ENCODE measurements at regions not wholly inside any gene's neighbourhood (a gene's known extent, or its start where the extent isn't known, plus 50 kb on each side); places are given as distances from the start of the nearest gene placed in this dataset.
"Not testable (repeated sequence)": the region's sequence is repeated elsewhere in the genome, so short reads cannot be mapped to it uniquely, and the experiment has no call there.

DNA sequence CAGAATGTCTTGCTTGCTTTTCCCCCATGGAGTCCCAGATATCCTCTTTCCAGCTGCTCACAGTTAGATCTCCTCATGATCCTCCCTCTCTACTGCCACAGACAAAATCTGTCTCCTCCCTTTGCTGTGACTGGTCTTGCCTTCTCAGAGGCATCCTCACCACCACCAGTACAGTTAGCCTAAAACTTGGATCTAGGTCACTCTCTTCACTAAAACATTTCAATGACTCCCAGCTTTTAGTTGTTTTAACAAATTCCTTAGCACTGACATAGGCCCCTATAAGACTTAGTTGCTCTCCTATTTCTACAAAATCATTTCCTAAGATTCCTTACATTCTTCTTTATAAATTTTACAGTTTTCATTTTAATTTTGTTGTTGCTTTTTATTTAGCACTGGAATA, 734.2 kb upstream of the CHAC2 start (continued):
- no peak for TF ChIP-seq ZNF280C (tag by site-specific recombination; IDR thresholded peaks at IDR 0.05)
- TF ChIP-seq ZNF791 (tag by site-specific recombination; IDR thresholded peaks at IDR 0.05): no peak
- no peak for TF ChIP-seq ZFP41 (tag by site-specific recombination; IDR thresholded peaks at IDR 0.05; ENCODE audit: borderline replicate concordance)

DNA sequence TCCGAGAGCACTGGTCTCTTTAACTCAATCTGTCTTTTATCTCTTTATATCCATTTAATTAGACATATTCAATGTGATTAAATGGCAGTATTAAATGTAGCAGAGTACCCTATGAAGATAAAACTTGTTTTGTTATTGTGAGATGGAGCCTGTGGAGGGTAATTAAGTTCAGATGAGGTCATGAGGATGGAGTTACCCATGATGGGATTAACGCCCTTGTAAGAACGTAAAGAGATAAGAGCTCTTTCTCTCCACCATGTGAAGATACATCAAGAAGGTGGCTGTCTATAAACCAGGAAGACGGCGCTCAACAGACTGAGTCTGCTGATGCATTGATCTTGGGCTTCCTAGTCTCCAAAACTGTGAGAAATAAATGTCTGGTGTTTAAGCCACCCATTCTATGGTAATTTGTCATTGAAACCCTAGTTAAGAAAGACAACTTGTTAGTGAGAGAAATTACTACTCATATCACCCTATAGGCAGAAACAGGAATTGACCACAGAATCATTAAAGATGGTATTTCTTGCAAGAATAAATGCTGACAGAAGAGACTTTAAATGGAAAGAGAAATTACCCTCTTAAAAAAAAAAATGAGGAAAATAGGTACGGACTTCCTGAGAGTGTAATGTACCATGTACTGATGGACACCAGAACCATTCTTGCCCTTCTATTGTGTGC, 738.7 kb upstream of the CHAC2 start:
- H3K9me3 ChIP-seq (ENCODE audit: control insufficient read depth, insufficient read depth, low read depth, low read length): no peaks in the 10 kb centered on the region
- H3K36me3 ChIP-seq (ENCODE audit: control insufficient read depth in 2 of 2, insufficient read depth in 1 of 2, low read length in 2 of 2): no peaks in the 10 kb centered on the region
- H3K4me3 ChIP-seq (ENCODE audit: low read depth, low read length): no peak overlapping the region
- no peak overlapping the region for H3K27ac ChIP-seq (ENCODE audit: extremely low read depth, low read depth, low read length)
- no peaks in the 10 kb centered on the region for H3K4me1 ChIP-seq (ENCODE audit: control insufficient read depth, insufficient read depth, low read length)
- ChIA-PET CTCF (interaction anchor here (0.7 kb wide), 1 partner anchor 52 kb away, joined by 3 read pairs; no protein-coding TSS in a partner anchor), POLR2A (no interaction called here)
- TF ChIP-seq ZFP69B (tag by site-specific recombination; IDR thresholded peaks at IDR 0.05): no peak
- TF ChIP-seq, protein P1, sequence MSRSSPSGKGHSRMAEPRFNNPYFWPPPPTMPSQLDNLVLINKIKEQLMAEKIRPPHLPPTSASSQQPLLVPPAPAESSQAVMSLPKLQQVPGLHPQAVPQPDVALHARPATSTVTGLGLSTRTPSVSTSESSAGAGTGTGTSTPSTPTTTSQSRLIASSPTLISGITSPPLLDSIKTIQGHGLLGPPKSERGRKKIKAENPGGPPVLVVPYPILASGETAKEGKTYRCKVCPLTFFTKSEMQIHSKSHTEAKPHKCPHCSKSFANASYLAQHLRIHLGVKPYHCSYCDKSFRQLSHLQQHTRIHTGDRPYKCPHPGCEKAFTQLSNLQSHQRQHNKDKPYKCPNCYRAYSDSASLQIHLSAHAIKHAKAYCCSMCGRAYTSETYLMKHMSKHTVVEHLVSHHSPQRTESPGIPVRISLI (tag by site-specific recombination; IDR thresholded peaks at IDR 0.05): no peak

DNA sequence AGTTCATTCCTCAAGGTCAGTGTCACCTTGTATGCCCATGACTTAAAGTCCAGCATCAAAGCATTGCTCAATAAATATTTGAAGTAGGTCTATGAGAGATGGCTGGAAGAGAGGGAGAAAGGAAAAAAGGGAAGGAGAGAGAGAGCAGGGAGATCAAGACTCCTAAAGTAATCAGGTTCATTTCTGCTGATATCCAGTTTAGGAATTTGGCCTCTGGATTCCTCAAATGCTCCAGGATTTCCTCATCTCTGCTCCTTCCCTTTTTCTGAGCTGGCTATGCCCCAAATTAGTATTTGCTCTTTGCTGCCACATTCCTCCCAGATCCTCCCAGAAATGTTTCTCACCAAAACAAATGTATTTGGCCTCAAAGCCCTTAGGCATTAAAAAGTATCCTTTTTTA, 739.4 kb upstream of the CHAC2 start:
- CTCF ChIA-PET: no interaction called here
- POLR2A ChIA-PET: no interaction called here

GRCh38 chr2:53022248-53022647, 745.4 kb upstream of the CHAC2 start:
- H3K27ac ChIP-seq (ENCODE audit: extremely low read depth, low read depth, low read length); H3K4me3 ChIP-seq (ENCODE audit: low read depth, low read length); H3K4me1 ChIP-seq (ENCODE audit: control insufficient read depth, insufficient read depth, low read length); H3K36me3 ChIP-seq (ENCODE audit: control insufficient read depth in 2 of 2, insufficient read depth in 1 of 2, low read length in 2 of 2); POLR2A ChIA-PET; H3K9me3 ChIP-seq (ENCODE audit: control insufficient read depth, insufficient read depth, low read depth, low read length): not testable (repeated sequence)
- CTCF ChIA-PET: interaction anchor here (0.9 kb wide), 1 partner anchor 8 kb away, joined by 3 read pairs; no protein-coding TSS in a partner anchor

More for the DNA sequence above, 739.4 kb upstream of the CHAC2 start:
- Histone ChIP-seq H3K4me1 (ENCODE audit: control insufficient read depth, insufficient read depth, low read length) (no peaks in the 10 kb centered on the region), H3K27ac (ENCODE audit: extremely low read depth, low read depth, low read length) (no peak overlapping the region), H3K36me3 (ENCODE audit: control insufficient read depth in 2 of 2, insufficient read depth in 1 of 2, low read length in 2 of 2) (no peaks in the 10 kb centered on the region), H3K9me3 (ENCODE audit: control insufficient read depth, insufficient read depth, low read depth, low read length) (no peaks in the 10 kb centered on the region), H3K4me3 (ENCODE audit: low read depth, low read length) (no peak overlapping the region)
- TF ChIP-seq ZNF645 (tag by site-specific recombination; IDR thresholded peaks at IDR 0.05) (no peak), SALL2 (tag by site-specific recombination; IDR thresholded peaks at IDR 0.05; ENCODE audit: borderline replicate concordance) (no peak), ZNF16 (tag by site-specific recombination; IDR thresholded peaks at IDR 0.05; ENCODE audit: low read depth) (no peak), TCF7L2 (IDR thresholded peaks at IDR 0.05; ENCODE audit: borderline replicate concordance, low read depth, low read length) (no peak), ZNF530 (tag by site-specific recombination; IDR thresholded peaks at IDR 0.05; ENCODE audit: low read depth) (no peak), OVOL3 (tag by site-specific recombination; IDR thresholded peaks at IDR 0.05) (no peak), ZNF623 (tag by site-specific recombination; IDR thresholded peaks at IDR 0.05) (no peak), ZNF324 (tag by site-specific recombination; IDR thresholded peaks at IDR 0.05) (no peak), ZNF155 (tag by site-specific recombination; IDR thresholded peaks at IDR 0.05) (no peak)
- TF ChIP-seq, protein P2, sequence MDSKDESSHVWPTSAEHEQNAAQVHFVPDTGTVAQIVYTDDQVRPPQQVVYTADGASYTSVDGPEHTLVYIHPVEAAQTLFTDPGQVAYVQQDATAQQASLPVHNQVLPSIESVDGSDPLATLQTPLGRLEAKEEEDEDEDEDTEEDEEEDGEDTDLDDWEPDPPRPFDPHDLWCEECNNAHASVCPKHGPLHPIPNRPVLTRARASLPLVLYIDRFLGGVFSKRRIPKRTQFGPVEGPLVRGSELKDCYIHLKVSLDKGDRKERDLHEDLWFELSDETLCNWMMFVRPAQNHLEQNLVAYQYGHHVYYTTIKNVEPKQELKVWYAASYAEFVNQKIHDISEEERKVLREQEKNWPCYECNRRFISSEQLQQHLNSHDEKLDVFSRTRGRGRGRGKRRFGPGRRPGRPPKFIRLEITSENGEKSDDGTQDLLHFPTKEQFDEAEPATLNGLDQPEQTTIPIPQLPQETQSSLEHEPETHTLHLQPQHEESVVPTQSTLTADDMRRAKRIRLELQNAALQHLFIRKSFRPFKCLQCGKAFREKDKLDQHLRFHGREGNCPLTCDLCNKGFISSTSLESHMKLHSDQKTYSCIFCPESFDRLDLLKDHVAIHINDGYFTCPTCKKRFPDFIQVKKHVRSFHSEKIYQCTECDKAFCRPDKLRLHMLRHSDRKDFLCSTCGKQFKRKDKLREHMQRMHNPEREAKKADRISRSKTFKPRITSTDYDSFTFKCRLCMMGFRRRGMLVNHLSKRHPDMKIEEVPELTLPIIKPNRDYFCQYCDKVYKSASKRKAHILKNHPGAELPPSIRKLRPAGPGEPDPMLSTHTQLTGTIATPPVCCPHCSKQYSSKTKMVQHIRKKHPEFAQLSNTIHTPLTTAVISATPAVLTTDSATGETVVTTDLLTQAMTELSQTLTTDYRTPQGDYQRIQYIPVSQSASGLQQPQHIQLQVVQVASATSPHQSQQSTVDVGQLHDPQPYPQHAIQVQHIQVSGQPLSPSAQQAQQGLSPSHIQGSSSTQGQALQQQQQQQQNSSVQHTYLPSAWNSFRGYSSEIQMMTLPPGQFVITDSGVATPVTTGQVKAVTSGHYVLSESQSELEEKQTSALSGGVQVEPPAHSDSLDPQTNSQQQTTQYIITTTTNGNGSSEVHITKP (tag by site-specific recombination; IDR thresholded peaks at IDR 0.05): no peak
- TF ChIP-seq, protein P3, sequence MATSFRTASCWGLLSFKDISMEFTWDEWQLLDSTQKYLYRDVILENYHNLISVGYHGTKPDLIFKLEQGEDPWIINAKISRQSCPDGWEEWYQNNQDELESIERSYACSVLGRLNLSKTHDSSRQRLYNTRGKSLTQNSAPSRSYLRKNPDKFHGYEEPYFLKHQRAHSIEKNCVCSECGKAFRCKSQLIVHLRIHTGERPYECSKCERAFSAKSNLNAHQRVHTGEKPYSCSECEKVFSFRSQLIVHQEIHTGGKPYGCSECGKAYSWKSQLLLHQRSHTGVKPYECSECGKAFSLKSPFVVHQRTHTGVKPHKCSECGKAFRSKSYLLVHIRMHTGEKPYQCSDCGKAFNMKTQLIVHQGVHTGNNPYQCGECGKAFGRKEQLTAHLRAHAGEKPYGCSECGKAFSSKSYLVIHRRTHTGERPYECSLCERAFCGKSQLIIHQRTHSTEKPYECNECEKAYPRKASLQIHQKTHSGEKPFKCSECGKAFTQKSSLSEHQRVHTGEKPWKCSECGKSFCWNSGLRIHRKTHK (tag by site-specific recombination; IDR thresholded peaks at IDR 0.05): no peak
